ENCODE measurements at regions not wholly inside any gene's neighbourhood (a gene's known extent, or its start where the extent isn't known, plus 50 kb on each side); places are given as distances from the start of the nearest gene placed in this dataset.

GRCh38 chr10:30786131-30786530 lies 156.6 kb upstream of the LYZL2 start:
- H2AK5ac ChIP-seq (ENCODE audit: insufficient read length, low read length), result no peak overlapping the region
- Mint-ChIP-seq H3K4me1 (peaks cover 11 to 18% of the 10 kb centered on the region in 2 experiments), H3K9me3 (no peaks in the 10 kb centered on the region), H3K27me3 (ENCODE audit: low read depth) (peaks cover 59% of the 10 kb centered on the region), H3K27ac (no peak overlapping the region; a peak in 1 of 7 replicates), H3K36me3 (ENCODE audit: insufficient read depth in 1 of 3, low read depth in 3 of 3) (no peaks in the 10 kb centered on the region), H3K4me3 (peak overlapping the region in 1 of 2 experiments; percentile 5; a peak in 1 of 5 replicates)
- H3K27me3 ChIP-seq (ENCODE audit: insufficient read depth, low read length), result no peaks in the 10 kb centered on the region; the same call in 1 of the 2 replicates
- no peak overlapping the region for H3K4ac ChIP-seq (ENCODE audit: low read depth, low read length)
- no peak for TF ChIP-seq CTCF (conservative IDR thresholded peaks at IDR 0.05)
- H4K20me1 ChIP-seq (ENCODE audit: control insufficient read depth, insufficient read depth, insufficient read length), result no peaks in the 10 kb centered on the region
- H4K5ac ChIP-seq (ENCODE audit: insufficient read length, low read depth, low read length), result no peak overlapping the region
- H3K9ac ChIP-seq (ENCODE audit: extremely low read depth, insufficient read length, low read length), result no peak overlapping the region
- H3K79me1 ChIP-seq (ENCODE audit: insufficient read depth, low read depth, low read length, poor library complexity, severe bottlenecking), result no peaks in the 10 kb centered on the region
- no peak overlapping the region for H3K27ac ChIP-seq (ENCODE audit: insufficient read length, low read depth, low read length)
- peaks cover 3% of the 10 kb centered on the region for H3K23me2 ChIP-seq (ENCODE audit: insufficient read length, low read depth, low read length, poor library complexity, severe bottlenecking)
- no peaks in the 10 kb centered on the region for H3K9me3 ChIP-seq (ENCODE audit: control insufficient read depth, low read depth, low read length)
- no peak overlapping the region for H3T11ph ChIP-seq (ENCODE audit: low read length)
- no peak overlapping the region for H3K18ac ChIP-seq (ENCODE audit: insufficient read length, low read depth, low read length)
- H2BK120ac ChIP-seq (ENCODE audit: low read depth, low read length, poor library complexity, severe bottlenecking), result no peak overlapping the region
- no peak overlapping the region for H3K14ac ChIP-seq (ENCODE audit: insufficient read depth, low read length)
- H2BK15ac ChIP-seq (ENCODE audit: low read depth, low read length), result no peak overlapping the region
- no peak overlapping the region for H3K23ac ChIP-seq (ENCODE audit: insufficient read length, low read depth, low read length)
- no peak overlapping the region for H2BK12ac ChIP-seq (ENCODE audit: insufficient read length, low read depth, low read length)
- no peaks in the 10 kb centered on the region for H3K4me1 ChIP-seq (ENCODE audit: insufficient read depth, low read length)
- no peak overlapping the region for H2AFZ ChIP-seq (ENCODE audit: low read length)
- H2BK5ac ChIP-seq (ENCODE audit: insufficient read length, low read length), result no peak overlapping the region
- no peak overlapping the region for H3K56ac ChIP-seq (ENCODE audit: insufficient read length, low read depth, low read length)
- no peak overlapping the region for H3K4me2 ChIP-seq (ENCODE audit: insufficient read depth, insufficient read length, low read length)
- H4K8ac ChIP-seq (replicated peaks; ENCODE audit: insufficient read length, low read depth, low read length), result no peak overlapping the region
- H4K91ac ChIP-seq (ENCODE audit: insufficient read length, low read depth, low read length), result no peak overlapping the region
- H3K79me2 ChIP-seq (ENCODE audit: insufficient read depth, low read length), result no peaks in the 10 kb centered on the region
- H2BK20ac ChIP-seq (ENCODE audit: low read depth, low read length, poor library complexity, severe bottlenecking), result no peak overlapping the region
- DNase-seq, result no peak

All from H9 (cell line).